ENCODE measurements at regions not wholly inside any gene's neighbourhood (a gene's known extent, or its start where the extent isn't known, plus 50 kb on each side); places are given as distances from the start of the nearest gene placed in this dataset.

DNA sequence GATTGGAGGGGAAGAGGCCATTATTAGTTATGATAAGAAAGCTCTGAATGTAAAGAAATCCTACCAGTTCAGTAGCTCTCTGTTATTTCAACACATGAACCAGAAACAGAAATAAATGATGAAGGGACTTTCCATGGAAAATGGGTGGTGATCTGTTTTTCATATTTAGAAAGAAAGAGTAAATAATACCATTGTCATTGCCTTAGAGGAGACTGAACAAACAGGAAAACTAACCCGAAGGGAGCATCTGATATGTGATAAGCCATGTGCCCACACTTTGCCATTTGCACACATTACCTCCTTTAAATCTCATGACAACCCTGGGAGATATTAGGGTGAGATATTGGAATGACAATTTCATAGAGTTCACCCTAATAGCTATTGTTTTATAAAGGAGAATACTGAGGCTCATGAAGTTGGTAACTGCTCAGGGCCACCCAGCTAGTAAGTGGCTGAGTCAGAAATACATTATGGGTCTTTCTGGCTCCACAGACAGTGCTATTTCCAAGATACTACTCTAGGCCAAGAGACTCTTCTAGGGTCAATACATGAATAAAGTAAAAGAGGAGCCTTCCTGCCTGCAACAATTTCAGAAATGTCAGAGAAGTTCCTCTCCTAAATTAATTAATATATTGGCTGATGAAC is 111.0 kb upstream of the SLIT3 start:
- TF ChIP-seq, protein P1, sequence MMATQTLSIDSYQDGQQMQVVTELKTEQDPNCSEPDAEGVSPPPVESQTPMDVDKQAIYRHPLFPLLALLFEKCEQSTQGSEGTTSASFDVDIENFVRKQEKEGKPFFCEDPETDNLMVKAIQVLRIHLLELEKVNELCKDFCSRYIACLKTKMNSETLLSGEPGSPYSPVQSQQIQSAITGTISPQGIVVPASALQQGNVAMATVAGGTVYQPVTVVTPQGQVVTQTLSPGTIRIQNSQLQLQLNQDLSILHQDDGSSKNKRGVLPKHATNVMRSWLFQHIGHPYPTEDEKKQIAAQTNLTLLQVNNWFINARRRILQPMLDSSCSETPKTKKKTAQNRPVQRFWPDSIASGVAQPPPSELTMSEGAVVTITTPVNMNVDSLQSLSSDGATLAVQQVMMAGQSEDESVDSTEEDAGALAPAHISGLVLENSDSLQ (IDR thresholded peaks at IDR 0.05), result no peak
- TF ChIP-seq TAF1 (IDR thresholded peaks at IDR 0.05; ENCODE audit: control insufficient read depth, extremely low read depth, insufficient read depth, low read length, severe bottlenecking) (no peak), TSC22D4 (tag; IDR thresholded peaks at IDR 0.05) (no peak), MED1 (CRISPR knock-in tag; IDR thresholded peaks at IDR 0.05; ENCODE audit: borderline replicate concordance) (no peak)

Data from K562 (cell line).